HS-5 (cell line): ENCODE measurements at regions not wholly inside any gene's neighbourhood (a gene's known extent, or its start where the extent isn't known, plus 50 kb on each side); places are given as distances from the start of the nearest gene placed in this dataset.
A peak's percentile ranks its signal among the peaks of the same experiment; 100 is the strongest.
"Not testable (repeated sequence)": the region's sequence is repeated elsewhere in the genome, so short reads cannot be mapped to it uniquely, and the experiment has no call there.

Source experiments
- DNase-seq: peaks from one replicate; pipeline ENCODE4 v3.0.0-alpha.2; 2012; ENCODE audit warnings: low read depth

- no peak for DNase-seq
These were observed 378.4 kb downstream of the DDX10 start for GRCh38 chr11:109043315-109043714.

- DNase-seq: no peak
These were observed 375.6 kb upstream of the C11orf87 start for GRCh38 chr11:109046284-109046992.

GRCh38 chr11:109048098-109048497 lies 373.9 kb upstream of the C11orf87 start:
- no peak for DNase-seq

- DNase-seq: no peak
These were observed 370.8 kb upstream of the C11orf87 start for GRCh38 chr11:109051200-109051599.

DNA sequence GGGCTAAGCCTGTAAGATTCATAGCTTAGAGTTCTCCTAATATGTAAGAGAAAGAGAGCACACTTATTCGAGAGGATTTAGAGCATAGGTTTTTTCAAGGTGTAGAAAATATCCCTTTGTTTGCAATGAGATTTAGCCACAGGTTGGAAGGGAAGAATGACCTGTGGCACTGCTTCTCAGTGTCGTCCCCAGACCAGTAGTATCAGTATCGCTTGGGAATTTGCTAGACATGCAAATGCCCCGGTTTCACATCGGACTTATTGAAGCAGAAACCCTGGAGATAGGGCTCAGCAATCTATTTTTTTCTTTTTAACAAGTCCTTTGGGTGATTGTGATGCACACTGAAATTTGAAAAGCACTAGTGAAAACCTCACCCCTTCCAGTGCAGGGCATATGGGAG lies 362.6 kb upstream of the C11orf87 start:
- no peak for DNase-seq

GRCh38 chr11:109061394-109061793 lies 360.6 kb upstream of the C11orf87 start:
- DNase-seq: no peak

DNA sequence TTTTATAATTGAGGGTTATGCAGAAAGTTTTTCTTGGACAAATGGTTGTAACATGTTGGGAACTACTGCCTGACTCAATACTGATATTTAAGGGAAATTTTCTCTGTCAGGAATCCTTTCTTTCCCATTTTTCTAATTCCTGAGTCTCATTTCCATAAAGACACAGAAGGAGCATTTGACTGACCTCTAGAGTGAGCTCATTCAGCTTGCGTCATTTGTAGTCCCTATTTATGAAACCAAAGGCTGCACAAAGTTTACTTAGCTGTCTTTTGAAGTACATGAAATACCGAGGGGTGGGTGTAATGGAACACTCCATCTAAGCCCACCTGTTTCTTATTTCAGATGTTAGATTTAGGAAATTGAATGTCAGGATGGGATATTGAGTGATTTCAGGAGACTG lies 359.5 kb upstream of the C11orf87 start:
- no peak for DNase-seq

- no peak for DNase-seq
These were observed 359.1 kb upstream of the C11orf87 start for GRCh38 chr11:109062871-109063270.

- DNase-seq: not testable (repeated sequence)
These were observed 357.2 kb upstream of the C11orf87 start for GRCh38 chr11:109064618-109065311.

- no peak for DNase-seq
These were observed 350.7 kb upstream of the C11orf87 start for GRCh38 chr11:109071262-109071661.

GRCh38 chr11:109071712-109072524 lies 350.1 kb upstream of the C11orf87 start:
- DNase-seq: no peak

- no peak for DNase-seq
These were observed 348.8 kb upstream of the C11orf87 start for GRCh38 chr11:109073032-109073822.

DNA sequence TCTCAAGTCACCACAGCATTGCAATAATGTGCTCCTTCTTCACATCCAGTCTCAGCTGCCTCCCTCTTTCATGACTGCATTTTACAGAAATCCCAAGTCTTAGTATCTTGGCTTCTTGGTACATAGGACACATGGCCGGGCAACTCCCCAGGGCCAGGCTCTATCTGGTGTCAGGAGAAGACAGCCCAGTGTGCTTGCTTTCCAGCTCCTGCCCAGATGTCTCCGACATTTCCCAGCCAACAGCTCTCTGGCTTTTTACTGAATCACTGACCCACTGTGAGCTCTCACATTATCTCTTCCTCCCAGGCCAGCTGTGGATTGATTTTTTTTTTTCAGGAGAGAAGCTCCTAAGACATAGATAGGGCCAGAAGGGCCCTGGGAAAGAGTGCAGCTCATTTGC lies 346.0 kb upstream of the C11orf87 start:
- no peak for DNase-seq

DNA sequence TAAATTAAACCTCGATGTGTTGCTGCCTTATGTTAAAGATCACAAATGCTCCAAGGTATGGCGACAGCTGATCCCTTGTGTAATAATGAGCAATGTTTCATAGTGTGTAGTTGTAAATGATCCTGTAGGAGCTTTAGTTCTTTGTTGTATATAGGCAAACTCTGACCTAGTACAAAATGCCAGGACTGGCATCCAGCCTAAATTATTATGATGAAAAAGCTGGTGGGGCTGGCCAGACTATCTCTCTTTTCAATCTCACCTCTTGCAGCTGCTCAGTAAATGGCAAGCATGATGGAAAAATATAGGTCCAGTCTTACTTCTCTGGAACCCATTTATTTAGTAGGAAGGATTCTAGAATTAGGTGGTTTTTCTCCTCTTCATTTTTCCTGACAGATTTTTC lies 345.1 kb upstream of the C11orf87 start:
- no peak for DNase-seq

DNA sequence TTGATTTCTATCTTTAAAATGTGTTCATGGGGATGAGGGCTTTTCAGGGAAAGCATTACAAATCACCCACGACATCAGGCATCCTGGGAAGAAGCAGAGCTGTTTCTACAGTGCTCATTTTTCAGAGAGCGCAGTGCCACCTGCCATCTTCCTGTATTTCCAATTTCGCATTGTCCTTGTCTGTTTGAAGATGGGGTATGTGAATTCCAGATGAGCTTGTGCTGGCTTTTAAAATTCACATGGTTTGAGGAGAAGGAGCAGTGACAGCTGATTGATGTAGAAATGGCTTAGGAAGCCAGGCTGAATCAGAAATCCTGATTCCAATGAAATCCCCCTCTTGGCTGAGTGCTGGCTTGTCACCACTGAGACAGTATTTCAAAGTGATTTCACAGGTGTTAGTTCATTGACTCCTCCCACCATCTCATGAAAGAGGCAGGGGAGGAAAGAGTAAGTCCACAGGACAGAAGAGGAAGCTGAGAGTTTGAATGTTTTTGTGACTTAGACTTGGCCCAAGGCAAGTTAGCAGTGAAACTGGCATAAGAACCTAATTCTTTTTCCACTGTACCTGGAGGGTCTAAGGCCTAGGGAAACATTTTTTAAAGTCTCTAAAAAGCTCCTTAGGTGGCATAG lies 344.6 kb upstream of the C11orf87 start:
- no peak for DNase-seq

GRCh38 chr11:109085708-109086373 lies 336.1 kb upstream of the C11orf87 start:
- DNase-seq: peak; percentile 49

DNA sequence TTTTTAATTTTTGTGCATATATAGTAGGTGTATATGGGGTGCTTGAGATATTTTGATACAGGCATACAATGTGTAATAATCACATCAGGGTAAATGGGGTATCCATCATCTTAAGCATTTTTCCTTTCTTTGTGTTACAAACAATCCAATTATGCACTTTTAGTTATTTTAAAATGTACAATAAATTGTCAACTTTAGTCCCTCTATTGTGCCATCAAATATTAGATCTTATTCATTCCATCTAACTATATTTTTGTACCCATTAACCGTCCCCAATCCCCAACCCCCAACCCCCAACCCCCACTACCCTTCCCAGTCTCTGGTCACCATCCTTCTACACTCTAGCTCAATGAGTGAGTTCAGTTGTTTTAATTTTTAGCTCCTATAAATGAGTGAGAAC lies 335.1 kb upstream of the C11orf87 start:
- DNase-seq: no peak

- DNase-seq: no peak
These were observed 333.9 kb upstream of the C11orf87 start for GRCh38 chr11:109088086-109088485.

- DNase-seq: no peak
These were observed 332.8 kb upstream of the C11orf87 start for GRCh38 chr11:109089144-109089543.

GRCh38 chr11:109093354-109093753 lies 328.6 kb upstream of the C11orf87 start:
- no peak for DNase-seq

DNA sequence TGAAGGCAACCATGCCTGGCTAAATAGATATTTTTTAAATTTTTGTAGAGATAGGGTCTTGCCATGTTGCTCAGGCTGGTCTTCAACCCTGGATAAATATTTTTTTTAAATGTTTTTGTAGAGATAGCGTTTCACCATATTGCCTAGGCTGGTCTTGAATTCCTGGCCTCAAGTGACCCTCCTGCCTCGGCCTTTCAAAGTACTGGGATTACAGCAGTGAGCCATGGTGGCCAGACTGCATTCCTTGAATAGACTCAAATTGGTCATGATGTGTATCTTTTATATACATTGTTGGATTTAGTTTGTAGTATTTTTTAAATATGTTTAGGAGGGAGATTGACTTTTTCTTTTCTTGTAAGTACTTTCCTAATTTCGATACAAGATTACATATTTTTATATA lies 325.7 kb upstream of the C11orf87 start:
- no peak for DNase-seq
